Fibroblast of villous mesenchyme (primary cell): ENCODE measurements at regions not wholly inside any gene's neighbourhood (a gene's known extent, or its start where the extent isn't known, plus 50 kb on each side); places are given as distances from the start of the nearest gene placed in this dataset.
"Not testable (repeated sequence)": the region's sequence is repeated elsewhere in the genome, so short reads cannot be mapped to it uniquely, and the experiment has no call there.

ENCODE experiments used
- DNase-seq: peaks from one replicate; pipeline ENCODE4 v3.0.0-alpha.2; 2010; ENCODE audit warnings: low read depth
- H3K4me3 ChIP-seq: 2 replicates; pipeline ENCODE4 v1.5.1; 2011; ENCODE audit warnings: low read depth, mild to moderate bottlenecking, low read length
- TF ChIP-seq, protein P1 (sequence below): IDR thresholded peaks from 2 replicates; pipeline ENCODE4 v1.5.1; 2012; ENCODE audit warnings: low read depth, mild to moderate bottlenecking, low read length; ENCODE audit not compliant: insufficient read depth

DNA sequence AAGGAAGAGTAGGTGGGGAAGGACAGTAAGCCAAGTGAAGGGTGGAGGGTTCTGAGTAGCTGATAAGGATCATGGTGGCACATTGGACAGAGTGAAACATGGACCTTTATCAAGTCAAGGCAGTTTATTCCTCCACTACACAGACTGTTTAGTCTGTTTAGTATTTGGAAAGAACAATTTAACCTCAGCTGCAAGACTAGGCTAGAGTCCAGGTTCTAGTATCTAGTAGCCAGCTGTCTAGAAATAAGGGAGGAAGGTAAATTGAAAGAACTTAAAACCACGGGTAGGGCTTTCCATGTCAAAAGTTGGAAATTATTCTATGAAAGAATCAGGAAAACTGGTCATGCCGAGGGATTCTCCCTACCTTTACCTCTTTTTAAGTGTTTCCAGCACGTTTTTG, 140.1 kb upstream of the MED14 start:
- DNase-seq, result no peak
- TF ChIP-seq, protein P1, sequence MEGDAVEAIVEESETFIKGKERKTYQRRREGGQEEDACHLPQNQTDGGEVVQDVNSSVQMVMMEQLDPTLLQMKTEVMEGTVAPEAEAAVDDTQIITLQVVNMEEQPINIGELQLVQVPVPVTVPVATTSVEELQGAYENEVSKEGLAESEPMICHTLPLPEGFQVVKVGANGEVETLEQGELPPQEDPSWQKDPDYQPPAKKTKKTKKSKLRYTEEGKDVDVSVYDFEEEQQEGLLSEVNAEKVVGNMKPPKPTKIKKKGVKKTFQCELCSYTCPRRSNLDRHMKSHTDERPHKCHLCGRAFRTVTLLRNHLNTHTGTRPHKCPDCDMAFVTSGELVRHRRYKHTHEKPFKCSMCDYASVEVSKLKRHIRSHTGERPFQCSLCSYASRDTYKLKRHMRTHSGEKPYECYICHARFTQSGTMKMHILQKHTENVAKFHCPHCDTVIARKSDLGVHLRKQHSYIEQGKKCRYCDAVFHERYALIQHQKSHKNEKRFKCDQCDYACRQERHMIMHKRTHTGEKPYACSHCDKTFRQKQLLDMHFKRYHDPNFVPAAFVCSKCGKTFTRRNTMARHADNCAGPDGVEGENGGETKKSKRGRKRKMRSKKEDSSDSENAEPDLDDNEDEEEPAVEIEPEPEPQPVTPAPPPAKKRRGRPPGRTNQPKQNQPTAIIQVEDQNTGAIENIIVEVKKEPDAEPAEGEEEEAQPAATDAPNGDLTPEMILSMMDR, result no peak
- H3K4me3 ChIP-seq, result no peak overlapping the region

DNA sequence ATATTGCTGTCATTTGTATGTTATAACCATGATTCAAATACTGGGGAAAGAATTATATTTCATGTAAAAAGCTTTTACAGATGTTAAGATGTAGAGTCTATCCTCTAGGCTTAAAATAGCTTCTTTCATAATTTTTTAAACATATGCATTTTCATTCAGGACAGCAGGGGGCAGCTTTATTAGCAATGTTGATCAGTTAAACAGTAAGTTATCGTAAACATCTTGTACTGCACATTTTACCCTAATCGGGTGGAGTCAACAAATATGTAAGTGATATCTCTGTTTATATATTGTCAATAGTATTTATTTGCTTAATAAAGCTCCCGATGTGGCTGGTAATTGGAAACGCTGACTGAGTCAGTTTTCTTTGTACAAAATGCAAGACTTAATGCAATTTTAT, 142.5 kb upstream of the MED14 start:
- peak; percentile 57 for DNase-seq
- TF ChIP-seq, protein P1, result peak; percentile 44
- no peak overlapping the region for H3K4me3 ChIP-seq

DNA sequence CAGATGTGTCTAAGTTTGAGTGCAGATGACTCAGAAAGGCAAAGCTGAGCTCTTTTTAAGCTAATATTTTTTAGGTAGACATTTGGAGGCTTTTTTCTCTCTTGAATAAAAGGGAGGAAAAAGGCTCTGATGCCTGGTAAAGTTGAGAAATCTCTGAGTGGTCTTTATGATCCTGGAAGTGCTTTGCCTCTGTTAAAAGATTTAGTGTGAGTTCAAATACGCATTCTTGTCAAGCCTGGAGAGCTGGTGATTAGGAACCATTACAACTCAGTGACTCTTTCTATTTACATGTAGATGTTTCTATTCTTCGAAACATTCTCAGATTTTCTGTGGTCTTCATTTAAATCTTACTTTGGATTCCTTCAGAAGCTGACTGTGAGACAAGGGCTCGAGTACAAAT, 143.4 kb upstream of the MED14 start:
- peak; percentile 17 for DNase-seq
- no peak overlapping the region for H3K4me3 ChIP-seq
- TF ChIP-seq, protein P1, result no peak

DNA sequence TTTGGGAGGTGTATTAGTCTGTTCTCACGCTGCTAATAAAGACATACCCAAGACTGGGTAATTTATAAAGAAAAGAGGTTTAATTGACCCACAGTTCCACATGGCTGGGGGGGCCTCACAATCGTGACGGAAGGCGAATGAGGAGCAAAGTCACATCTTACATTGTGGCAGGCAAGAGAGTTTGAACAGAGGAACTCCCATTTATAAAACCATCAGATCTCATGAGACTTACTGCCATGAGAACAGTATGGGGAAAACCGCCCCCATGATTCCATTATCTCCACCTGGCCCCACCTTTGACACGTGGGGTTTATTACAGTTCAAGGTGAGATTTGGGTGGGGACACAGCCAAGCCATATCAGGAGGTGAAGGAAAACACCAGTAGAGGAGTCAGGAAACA, 143.8 kb upstream of the MED14 start:
- not testable (repeated sequence) for H3K4me3 ChIP-seq, DNase-seq

DNA sequence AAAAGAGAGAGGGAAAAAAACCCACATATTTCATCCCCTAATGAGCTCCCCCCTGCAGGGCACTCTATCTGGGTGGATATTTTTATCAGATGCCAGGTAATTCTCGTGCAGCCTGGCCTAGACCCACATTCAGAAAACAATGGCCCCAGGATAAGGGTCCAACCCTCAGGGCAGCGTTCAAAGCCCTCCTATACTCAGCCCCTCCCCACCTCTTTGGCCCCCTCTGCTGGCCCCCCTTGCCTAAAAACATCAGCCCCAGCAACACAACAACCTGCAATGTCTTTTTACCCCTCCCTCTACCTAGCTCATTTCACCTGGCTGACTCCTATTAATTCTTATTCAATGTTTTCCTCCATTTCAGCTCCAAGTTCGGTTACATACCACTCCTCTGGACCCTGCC, 145.4 kb upstream of the MED14 start:
- no peak for DNase-seq
- TF ChIP-seq, protein P1, result no peak
- no peak overlapping the region for H3K4me3 ChIP-seq

DNA sequence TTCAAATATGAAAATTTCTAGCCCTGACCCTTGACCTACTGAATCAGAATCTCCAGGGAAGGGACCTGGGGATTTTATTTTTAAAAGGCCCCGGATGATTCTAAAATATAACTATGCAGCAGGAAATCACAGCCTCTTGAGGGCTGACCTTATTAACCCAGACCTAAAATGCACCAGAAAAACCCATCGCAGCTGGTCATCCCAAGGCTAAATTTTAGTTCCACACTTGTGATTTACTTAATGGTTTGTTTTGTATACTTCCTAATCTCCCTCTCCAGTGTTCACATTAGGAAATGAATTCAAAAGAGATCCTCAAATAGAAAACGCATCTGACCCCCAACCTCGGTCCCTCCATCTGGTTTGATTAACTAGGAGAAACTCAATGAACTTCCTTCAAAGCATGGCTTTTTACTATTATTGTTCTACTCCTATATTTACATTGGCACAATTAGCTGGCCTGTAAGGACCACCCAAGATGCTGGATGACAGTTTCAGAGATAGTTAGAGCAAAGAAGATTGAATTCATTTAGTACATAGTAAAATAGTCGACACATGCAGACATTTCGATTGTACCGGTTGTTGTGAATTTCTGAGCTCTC, 147.8 kb upstream of the MED14 start:
- H3K4me3 ChIP-seq, result no peak overlapping the region
- no peak for DNase-seq

DNA sequence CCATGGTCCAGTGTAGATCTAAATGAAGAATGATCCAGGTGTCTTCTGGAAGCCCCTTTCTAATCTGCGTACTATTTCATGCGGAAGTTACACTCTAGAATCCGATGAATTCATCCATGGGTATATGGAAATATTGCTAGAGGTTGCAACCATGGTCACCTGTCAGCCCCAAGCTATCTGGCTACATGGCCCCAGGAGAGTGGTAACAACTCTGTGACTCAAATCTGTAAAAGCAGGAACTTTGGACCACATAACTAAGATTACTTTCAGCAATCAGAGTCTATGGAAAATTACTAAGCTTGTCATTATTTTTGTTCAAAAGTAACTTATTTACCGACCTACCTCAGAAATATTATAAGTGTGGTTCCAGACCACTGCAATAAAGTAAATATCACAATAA, 150.6 kb upstream of the MED14 start:
- no peak overlapping the region for H3K4me3 ChIP-seq
- TF ChIP-seq, protein P1, result no peak
- no peak for DNase-seq

More for the DNA sequence above, 147.8 kb upstream of the MED14 start:
- TF ChIP-seq, protein P1, result no peak
